A549 (cell line): ENCODE measurements at regions not wholly inside any gene's neighbourhood (a gene's known extent, or its start where the extent isn't known, plus 50 kb on each side); places are given as distances from the start of the nearest gene placed in this dataset.

Experiments
- ATAC-seq, 2 experiments: fragments of 200-7000 bp in 1 of 2; fragments of >200 bp in 1 of 2; cut with Nextera tagmentation in 1 of 2; cut with Tn5 transposase in 1 of 2; 3 replicates each; pipeline versions ENCODE4 v1.8.0 to v1.9.1; 2018 to 2020; ENCODE audit warnings: mild to moderate bottlenecking in 1 of 2, moderate library complexity in 1 of 2
- CTCF ChIA-PET: fragments of 300-600 bp; sonication (Branson Sonifier 250); formaldehyde crosslinking; extraction: SDS; loops from one replicate; lab custom pipeline; 2021; ENCODE audit warnings: antibody characterized with exemption, inconsistent platforms; lab: Yijun Ruan, JAX
- POLR2A ChIA-PET: fragments of 350-600 bp; formaldehyde crosslinking; extraction: SDS; loops from one replicate; lab custom pipeline; 2021; ENCODE audit warnings: antibody characterized with exemption, inconsistent platforms; lab: Yijun Ruan, JAX
- DNase-seq, 2 experiments: peaks; one replicate each; pipeline versions ENCODE4 v3.0.0 to v3.0.0-alpha.2; 2011 to 2016; ENCODE audit warnings: low read depth in 1 of 2, low spot score in 1 of 2
- FAIRE-seq: peaks from 2 replicates; lab custom pipeline; 2011; peaks lifted over from hg19 to GRCh38; lab: Jason Lieb, UNC
- H3K27ac ChIP-seq, 2 experiments: fragments of >200 bp; sonication (Bioruptor Twin); formaldehyde crosslinking; 3 replicates each; pipeline ENCODE4 v1.5.1; 2016 to 2017
- H3K4me1 ChIP-seq: fragments of >200 bp; sonication (Bioruptor Twin); formaldehyde crosslinking; 3 replicates; pipeline ENCODE4 v1.6.1; 2016
- H3K4me2 ChIP-seq: fragments of >200 bp; sonication (Bioruptor Twin); formaldehyde crosslinking; 3 replicates; pipeline ENCODE4 v1.6.1; 2016
- H3K4me3 ChIP-seq: fragments of >200 bp; sonication (Bioruptor Twin); formaldehyde crosslinking; 3 replicates; pipeline ENCODE4 v1.5.1; 2016
- H3K9me3 ChIP-seq: fragments of >200 bp; sonication (Bioruptor Twin); formaldehyde crosslinking; 3 replicates; pipeline ENCODE4 v1.6.1; 2016
- CHD2 ChIP-seq: fragments of 150-350 bp; IDR thresholded peaks from 2 replicates; pipeline ENCODE4 v1.6.1; 2014; ENCODE audit warnings: low read length; ENCODE audit not compliant: partially characterized antibody
- E2F6 ChIP-seq: IDR thresholded peaks from 2 replicates; pipeline ENCODE4 v1.6.1; 2012; ENCODE audit warnings: low read depth, borderline replicate concordance
- ELK1 ChIP-seq: fragments of 150-350 bp; IDR thresholded peaks from 2 replicates; pipeline ENCODE4 v1.6.1; 2014; ENCODE audit warnings: low read depth, mild to moderate bottlenecking, low read length
- ESRRA ChIP-seq: fragments of 150-350 bp; IDR thresholded peaks from 2 replicates; pipeline ENCODE4 v1.6.1; 2014; ENCODE audit warnings: mild to moderate bottlenecking, low read length, borderline replicate concordance
- FOXS1 ChIP-seq: fragments of 250-450 bp; sonication (Bioruptor Pico); IDR thresholded peaks from 2 replicates; pipeline ENCODE4 v1.5.0; 2020; ENCODE audit warnings: mild to moderate bottlenecking, moderate library complexity
- GATA3 ChIP-seq: IDR thresholded peaks from 2 replicates; pipeline ENCODE4 v1.6.1; 2012; ENCODE audit warnings: borderline replicate concordance
- HDAC2 ChIP-seq: fragments of 200-600 bp; sonication (generic); IDR thresholded peaks from 2 replicates; pipeline ENCODE4 v1.6.1; 2016
- HES2 ChIP-seq: fragments of >200 bp; sonication (Bioruptor Twin); formaldehyde crosslinking; IDR thresholded peaks from 2 replicates; pipeline ENCODE4 v1.6.1; 2016
- HOXB13 ChIP-seq: fragments of 250-450 bp; sonication (Bioruptor Pico); IDR thresholded peaks from 2 replicates; pipeline ENCODE4 v1.5.0; 2020; ENCODE audit warnings: low read depth, mild to moderate bottlenecking, moderate library complexity
- HOXB5 ChIP-seq: fragments of 250-450 bp; sonication (Bioruptor Pico); IDR thresholded peaks from 2 replicates; pipeline ENCODE4 v1.5.0; 2020; ENCODE audit warnings: mild to moderate bottlenecking, moderate library complexity
- JUN ChIP-seq, 2 experiments: fragments of >200 bp; sonication (Bioruptor Twin); formaldehyde crosslinking; IDR thresholded peaks; 2 replicates in 1 of 2; 3 replicates in 1 of 2; pipeline ENCODE4 v1.6.1; 2016 to 2017
- KDM1A ChIP-seq: fragments of 200-600 bp; sonication (generic); IDR thresholded peaks from 2 replicates; pipeline ENCODE4 v1.6.1; 2016; ENCODE audit warnings: low read depth, mild to moderate bottlenecking
- KDM5A ChIP-seq: fragments of 200-600 bp; sonication (generic); IDR thresholded peaks from 2 replicates; pipeline ENCODE4 v1.6.1; 2016; ENCODE audit warnings: antibody characterized with exemption, mild to moderate bottlenecking
- MAZ ChIP-seq: fragments of 150-350 bp; IDR thresholded peaks from 2 replicates; pipeline ENCODE4 v1.6.1; 2014; ENCODE audit warnings: antibody characterized with exemption, low read depth, low read length, borderline replicate concordance
- NFE2L2 ChIP-seq: fragments of 150-350 bp; conservative IDR thresholded peaks from 2 replicates; pipeline ENCODE4 v1.6.1; 2014; ENCODE audit warnings: low read length
- NPAS2 ChIP-seq: fragments of 250-450 bp; sonication (Bioruptor Pico); IDR thresholded peaks from 2 replicates; pipeline ENCODE4 v1.8.0; 2022; ENCODE audit warnings: mild to moderate bottlenecking, moderate library complexity, borderline replicate concordance
- NR3C1 ChIP-seq: fragments of >200 bp; sonication (Bioruptor Twin); formaldehyde crosslinking; IDR thresholded peaks from 3 replicates; pipeline ENCODE4 v1.6.1; 2017
- PHF8 ChIP-seq: fragments of 200-600 bp; sonication (generic); IDR thresholded peaks from 2 replicates; pipeline ENCODE4 v1.6.1; 2016; ENCODE audit warnings: low read depth, mild to moderate bottlenecking, antibody characterized with exemption, moderate library complexity, borderline replicate concordance
- POLR2AphosphoS2 ChIP-seq: conservative IDR thresholded peaks from 2 replicates; pipeline ENCODE4 v1.6.1; 2012; ENCODE audit warnings: low read length, improper control_type of control experiment, inconsistent platforms
- REST ChIP-seq: fragments of 200-600 bp; sonication (generic); IDR thresholded peaks from 2 replicates; pipeline ENCODE4 v1.6.1; 2016; ENCODE audit warnings: antibody characterized with exemption, mild to moderate bottlenecking, moderate library complexity
- RFX5 ChIP-seq: fragments of 450-650 bp; IDR thresholded peaks from 2 replicates; pipeline ENCODE4 v1.7.1; 2014; ENCODE audit warnings: antibody characterized with exemption, mild to moderate bottlenecking, moderate library complexity
- RNF2 ChIP-seq: fragments of 200-600 bp; sonication (generic); IDR thresholded peaks from 2 replicates; pipeline ENCODE4 v1.6.1; 2016; ENCODE audit warnings: low read depth, mild to moderate bottlenecking, antibody characterized with exemption, moderate library complexity, borderline replicate concordance
- SREBF2 ChIP-seq: fragments of 450-650 bp; IDR thresholded peaks from 2 replicates; pipeline ENCODE4 v1.6.1; 2014; ENCODE audit warnings: mild to moderate bottlenecking, moderate library complexity
- TFCP2L1 ChIP-seq: fragments of 250-450 bp; sonication (Bioruptor Pico); IDR thresholded peaks from 2 replicates; pipeline ENCODE4 v1.5.0; 2021; ENCODE audit warnings: mild to moderate bottlenecking
- TP53 ChIP-seq: fragments of 250-450 bp; sonication (Bioruptor Pico); IDR thresholded peaks from 2 replicates; pipeline ENCODE4 v1.5.0; 2021; ENCODE audit warnings: mild to moderate bottlenecking, moderate library complexity
- ZSCAN20 ChIP-seq: fragments of 250-450 bp; sonication (Bioruptor Pico); IDR thresholded peaks from 2 replicates; pipeline ENCODE4 v1.8.0; 2022; ENCODE audit warnings: mild to moderate bottlenecking, moderate library complexity
- WGBS: methylation state at CpG from one replicate; pipeline ENCODE4 v1.1.6; 2017; ENCODE audit errors: missing lambda C conversion rate; 5-methylcytosine and 5-hydroxymethylcytosine counted together
- TF ChIP-seq, protein P1 (sequence below): fragments of >200 bp; sonication (Bioruptor Twin); formaldehyde crosslinking; IDR thresholded peaks from 3 replicates; pipeline ENCODE4 v1.6.1; 2016
- TF ChIP-seq, protein P2 (sequence below): fragments of 250-450 bp; sonication (Bioruptor Pico); IDR thresholded peaks from 2 replicates; pipeline ENCODE4 v1.5.0; 2020; ENCODE audit warnings: low read depth, mild to moderate bottlenecking, moderate library complexity

- POLR2A ChIA-PET = no interaction called here
- WGBS = 39% methylated on average over 4 of the region's 4 CpGs
- no peaks in the 10 kb centered on the region for H3K9me3 ChIP-seq
- FAIRE-seq = no peak
- H3K4me3 ChIP-seq = no peak overlapping the region
- H3K27ac ChIP-seq = no peak overlapping the region
- H3K4me2 ChIP-seq = no peak overlapping the region
- TF ChIP-seq KDM1A = no peak
- no peak for TF ChIP-seq PHF8
- TF ChIP-seq HOXB13 (CRISPR knock-in tag) = no peak
- no peak for TF ChIP-seq GATA3
- TF ChIP-seq SREBF2 = no peak
- TF ChIP-seq RNF2 = no peak
- TF ChIP-seq HDAC2 = no peak
- no peak for TF ChIP-seq ESRRA
- TF ChIP-seq POLR2AphosphoS2 = no peak
- no peak for TF ChIP-seq FOXS1 (CRISPR knock-in tag)
- TF ChIP-seq NR3C1 = no peak
- no peak for TF ChIP-seq CHD2
- TF ChIP-seq, protein P1, sequence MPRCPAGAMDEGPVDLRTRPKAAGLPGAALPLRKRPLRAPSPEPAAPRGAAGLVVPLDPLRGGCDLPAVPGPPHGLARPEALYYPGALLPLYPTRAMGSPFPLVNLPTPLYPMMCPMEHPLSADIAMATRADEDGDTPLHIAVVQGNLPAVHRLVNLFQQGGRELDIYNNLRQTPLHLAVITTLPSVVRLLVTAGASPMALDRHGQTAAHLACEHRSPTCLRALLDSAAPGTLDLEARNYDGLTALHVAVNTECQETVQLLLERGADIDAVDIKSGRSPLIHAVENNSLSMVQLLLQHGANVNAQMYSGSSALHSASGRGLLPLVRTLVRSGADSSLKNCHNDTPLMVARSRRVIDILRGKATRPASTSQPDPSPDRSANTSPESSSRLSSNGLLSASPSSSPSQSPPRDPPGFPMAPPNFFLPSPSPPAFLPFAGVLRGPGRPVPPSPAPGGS = no peak
- no peak for TF ChIP-seq HOXB5 (CRISPR knock-in tag)
- TF ChIP-seq KDM5A = no peak
- TF ChIP-seq REST = no peak
- no peak for TF ChIP-seq TFCP2L1 (CRISPR knock-in tag)
- no peak for TF ChIP-seq RFX5
- no peak for DNase-seq
- no peak for ATAC-seq
- no peaks in the 10 kb centered on the region for H3K4me1 ChIP-seq
- CTCF ChIA-PET = no interaction called here
These were observed 280.8 kb upstream of the RGPD4 start for GRCh38 chr2:107545851-107546250.

- POLR2A ChIA-PET = no interaction called here
- no peak for TF ChIP-seq GATA3
- ATAC-seq (no peak), DNase-seq (no peak), FAIRE-seq (no peak)
- WGBS = 39% methylated on average over 1 of the region's 1 CpG
- Histone ChIP-seq H3K27ac (no peak overlapping the region), H3K4me3 (no peak overlapping the region), H3K4me1 (no peaks in the 10 kb centered on the region), H3K4me2 (no peak overlapping the region), H3K9me3 (no peaks in the 10 kb centered on the region)
- CTCF ChIA-PET = interaction anchor here (0.6 kb wide), 1 partner anchor 636 kb away, joined by 3 read pairs; no protein-coding TSS in a partner anchor
These were observed 278.5 kb upstream of the RGPD4 start for GRCh38 chr2:107548216-107548615.

GRCh38 chr2:107553046-107553445, 273.6 kb upstream of the RGPD4 start:
- H3K9me3 ChIP-seq = peaks cover 30% of the 10 kb centered on the region
- ChIA-PET POLR2A (no interaction called here), CTCF (no interaction called here)
- H3K4me2 ChIP-seq = no peak overlapping the region
- FAIRE-seq (no peak), DNase-seq (no peak), ATAC-seq (no peak)
- H3K4me1 ChIP-seq = no peaks in the 10 kb centered on the region
- no peak overlapping the region for H3K27ac ChIP-seq
- no peak overlapping the region for H3K4me3 ChIP-seq
- WGBS = 35% methylated on average over 2 of the region's 2 CpGs
- TF ChIP-seq HES2 = no peak
- no peak for TF ChIP-seq NFE2L2
- TF ChIP-seq ELK1 = no peak
- TF ChIP-seq GATA3 = no peak
- no peak for TF ChIP-seq KDM1A
- no peak for TF ChIP-seq NPAS2 (CRISPR knock-in tag)
- TF ChIP-seq ZSCAN20 (CRISPR knock-in tag) = no peak
- no peak for TF ChIP-seq RNF2
- TF ChIP-seq E2F6 = no peak
- no peak for TF ChIP-seq TP53
- TF ChIP-seq MAZ = no peak
- TF ChIP-seq HOXB5 (CRISPR knock-in tag) = no peak
- TF ChIP-seq KDM5A = no peak
- no peak for TF ChIP-seq JUN (IDR thresholded peaks at IDR 0.05)
- TF ChIP-seq FOXS1 (CRISPR knock-in tag) = no peak
- no peak for TF ChIP-seq RFX5
- TF ChIP-seq, protein P2, sequence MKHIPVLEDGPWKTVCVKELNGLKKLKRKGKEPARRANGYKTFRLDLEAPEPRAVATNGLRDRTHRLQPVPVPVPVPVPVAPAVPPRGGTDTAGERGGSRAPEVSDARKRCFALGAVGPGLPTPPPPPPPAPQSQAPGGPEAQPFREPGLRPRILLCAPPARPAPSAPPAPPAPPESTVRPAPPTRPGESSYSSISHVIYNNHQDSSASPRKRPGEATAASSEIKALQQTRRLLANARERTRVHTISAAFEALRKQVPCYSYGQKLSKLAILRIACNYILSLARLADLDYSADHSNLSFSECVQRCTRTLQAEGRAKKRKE (CRISPR knock-in tag) = no peak
